Loucy (cell line): ENCODE measurements at regions not wholly inside any gene's neighbourhood (a gene's known extent, or its start where the extent isn't known, plus 50 kb on each side); places are given as distances from the start of the nearest gene placed in this dataset.

Source experiments
- H2AFZ ChIP-seq: fragments of 200-600 bp; sonication (generic); 2 replicates; pipeline ENCODE4 v1.6.0; 2016; ENCODE audit warnings: antibody characterized with exemption, mild to moderate bottlenecking, low read length, moderate library complexity
- H3F3A ChIP-seq: fragments of 200-600 bp; 2 replicates; pipeline ENCODE4 v1.6.0; 2016; ENCODE audit warnings: antibody characterized with exemption, low read depth, mild to moderate bottlenecking
- H3K27me3 ChIP-seq: fragments of 200-600 bp; sonication (generic); 2 replicates; pipeline ENCODE4 v1.6.1; 2014; ENCODE audit warnings: low read length, mild to moderate bottlenecking; ENCODE audit not compliant: insufficient read depth, poor library complexity, severe bottlenecking
- H3K36me3 ChIP-seq: fragments of 200-600 bp; sonication (generic); 2 replicates; pipeline ENCODE4 v1.6.1; 2016; ENCODE audit warnings: low read length; ENCODE audit not compliant: insufficient read depth
- H3K4me1 ChIP-seq: fragments of 200-600 bp; sonication (generic); 2 replicates; pipeline ENCODE4 v1.5.1; 2014; ENCODE audit warnings: low read length, mild to moderate bottlenecking; ENCODE audit not compliant: insufficient read depth, poor library complexity, severe bottlenecking
- H3K4me2 ChIP-seq: fragments of 200-600 bp; sonication (generic); 2 replicates; pipeline ENCODE4 v1.6.0; 2014; ENCODE audit warnings: antibody characterized with exemption, low read length, low read depth, mild to moderate bottlenecking; ENCODE audit not compliant: poor library complexity, severe bottlenecking
- H3K4me3 ChIP-seq: fragments of 200-600 bp; sonication (generic); 2 replicates; pipeline ENCODE4 v1.5.1; 2014; ENCODE audit warnings: low read length, mild to moderate bottlenecking, mixed read lengths; ENCODE audit not compliant: poor library complexity, severe bottlenecking
- H3K79me2 ChIP-seq: fragments of 200-600 bp; sonication (generic); 2 replicates; pipeline ENCODE4 v1.6.1; 2014; ENCODE audit warnings: low read length; ENCODE audit not compliant: insufficient read depth
- H3K9ac ChIP-seq: fragments of 200-600 bp; sonication (generic); 2 replicates; pipeline ENCODE4 v1.6.0; 2014; ENCODE audit warnings: mild to moderate bottlenecking, low read depth, low read length, moderate library complexity; ENCODE audit not compliant: poor library complexity, severe bottlenecking
- H3K9me2 ChIP-seq: fragments of 200-600 bp; sonication (generic); replicated peaks from 2 replicates; pipeline ENCODE4 v1.6.1; 2016; ENCODE audit warnings: low read depth, low read length, mixed read lengths
- H3K9me3 ChIP-seq: fragments of 200-600 bp; sonication (generic); 2 replicates; pipeline ENCODE4 v1.6.1; 2014; ENCODE audit warnings: mild to moderate bottlenecking, antibody characterized with exemption, low read length, low read depth; ENCODE audit not compliant: insufficient read depth
- H4K20me1 ChIP-seq: fragments of 200-600 bp; sonication (generic); 2 replicates; pipeline ENCODE4 v1.6.0; 2014; ENCODE audit warnings: antibody characterized with exemption, low read length, mild to moderate bottlenecking; ENCODE audit not compliant: insufficient read depth, poor library complexity, severe bottlenecking
- EZH2phosphoT487 ChIP-seq: fragments of 200-600 bp; IDR thresholded peaks from 2 replicates; pipeline ENCODE4 v1.6.1; 2018; ENCODE audit warnings: antibody characterized with exemption, mild to moderate bottlenecking, moderate library complexity, borderline replicate concordance
- TF ChIP-seq, protein P1 (sequence below): fragments of 200-600 bp; sonication (generic); conservative IDR thresholded peaks from 2 replicates; pipeline ENCODE4 v1.5.1; 2014; ENCODE audit warnings: mild to moderate bottlenecking, antibody characterized with exemption, low read length

GRCh38 chr15:47384341-47384740, 333.0 kb upstream of the SEMA6D start:
- H4K20me1 ChIP-seq, result no peaks in the 10 kb centered on the region
- no peaks in the 10 kb centered on the region for H3K9me2 ChIP-seq
- H3K36me3 ChIP-seq, result no peaks in the 10 kb centered on the region
- no peaks in the 10 kb centered on the region for H3K9me3 ChIP-seq
- TF ChIP-seq EZH2phosphoT487, result no peak
- TF ChIP-seq, protein P1, sequence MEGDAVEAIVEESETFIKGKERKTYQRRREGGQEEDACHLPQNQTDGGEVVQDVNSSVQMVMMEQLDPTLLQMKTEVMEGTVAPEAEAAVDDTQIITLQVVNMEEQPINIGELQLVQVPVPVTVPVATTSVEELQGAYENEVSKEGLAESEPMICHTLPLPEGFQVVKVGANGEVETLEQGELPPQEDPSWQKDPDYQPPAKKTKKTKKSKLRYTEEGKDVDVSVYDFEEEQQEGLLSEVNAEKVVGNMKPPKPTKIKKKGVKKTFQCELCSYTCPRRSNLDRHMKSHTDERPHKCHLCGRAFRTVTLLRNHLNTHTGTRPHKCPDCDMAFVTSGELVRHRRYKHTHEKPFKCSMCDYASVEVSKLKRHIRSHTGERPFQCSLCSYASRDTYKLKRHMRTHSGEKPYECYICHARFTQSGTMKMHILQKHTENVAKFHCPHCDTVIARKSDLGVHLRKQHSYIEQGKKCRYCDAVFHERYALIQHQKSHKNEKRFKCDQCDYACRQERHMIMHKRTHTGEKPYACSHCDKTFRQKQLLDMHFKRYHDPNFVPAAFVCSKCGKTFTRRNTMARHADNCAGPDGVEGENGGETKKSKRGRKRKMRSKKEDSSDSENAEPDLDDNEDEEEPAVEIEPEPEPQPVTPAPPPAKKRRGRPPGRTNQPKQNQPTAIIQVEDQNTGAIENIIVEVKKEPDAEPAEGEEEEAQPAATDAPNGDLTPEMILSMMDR, result no peak
- no peak overlapping the region for H3K4me3 ChIP-seq
- no peak overlapping the region for H2AFZ ChIP-seq
- no peak overlapping the region for H3K9ac ChIP-seq
- no peak overlapping the region for H3K4me2 ChIP-seq
- H3K79me2 ChIP-seq, result no peaks in the 10 kb centered on the region
- H3K27me3 ChIP-seq, result no peaks in the 10 kb centered on the region
- no peaks in the 10 kb centered on the region for H3K4me1 ChIP-seq
- no peaks in the 10 kb centered on the region for H3F3A ChIP-seq

- no peaks in the 10 kb centered on the region for H3K9me3 ChIP-seq
- no peak overlapping the region for H3K4me2 ChIP-seq
- no peak overlapping the region for H3K4me3 ChIP-seq
- no peaks in the 10 kb centered on the region for H3F3A ChIP-seq
- H3K4me1 ChIP-seq, result no peaks in the 10 kb centered on the region
- H2AFZ ChIP-seq, result no peak overlapping the region
- H3K27me3 ChIP-seq, result no peaks in the 10 kb centered on the region
- no peaks in the 10 kb centered on the region for H3K9me2 ChIP-seq
- H3K36me3 ChIP-seq, result no peaks in the 10 kb centered on the region
- no peaks in the 10 kb centered on the region for H3K79me2 ChIP-seq
- H3K9ac ChIP-seq, result no peak overlapping the region
- H4K20me1 ChIP-seq, result no peaks in the 10 kb centered on the region
- no peak for TF ChIP-seq EZH2phosphoT487
- TF ChIP-seq, protein P1, result no peak
These were observed 332.5 kb upstream of the SEMA6D start for GRCh38 chr15:47384776-47385175.

DNA sequence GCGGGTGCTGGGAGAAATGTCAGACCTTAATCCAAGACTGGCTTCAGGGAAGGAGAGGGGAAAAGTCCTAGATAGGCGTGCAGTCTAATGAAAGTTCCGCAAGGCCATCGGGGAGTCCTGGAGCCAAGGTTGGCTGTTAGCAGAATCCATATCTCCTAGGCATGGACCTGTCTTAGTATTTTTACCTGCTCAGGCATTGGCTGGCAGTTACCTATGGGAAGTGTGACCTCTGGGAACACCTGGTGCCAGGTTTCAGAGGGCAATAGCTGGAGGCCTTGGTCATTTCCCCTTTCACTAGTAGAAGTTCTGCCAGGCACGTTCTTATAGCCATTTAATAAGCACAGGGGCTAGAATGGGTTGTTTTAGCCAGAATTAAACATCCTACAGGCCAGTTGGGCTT, 330.8 kb upstream of the SEMA6D start:
- Histone ChIP-seq H3K36me3 (no peaks in the 10 kb centered on the region), H3K4me3 (no peak overlapping the region), H3K4me1 (no peaks in the 10 kb centered on the region), H3K27me3 (no peaks in the 10 kb centered on the region), H4K20me1 (no peaks in the 10 kb centered on the region), H3F3A (no peaks in the 10 kb centered on the region), H3K9me3 (no peaks in the 10 kb centered on the region), H3K9me2 (no peaks in the 10 kb centered on the region), H3K4me2 (no peak overlapping the region), H3K79me2 (no peaks in the 10 kb centered on the region), H2AFZ (no peak overlapping the region), H3K9ac (no peak overlapping the region)
- TF ChIP-seq EZH2phosphoT487, result no peak
- TF ChIP-seq, protein P1, result no peak
